Right atrium auricular region (tissue), 2 donors: ENCODE measurements at regions not wholly inside any gene's neighbourhood (a gene's known extent, or its start where the extent isn't known, plus 50 kb on each side); places are given as distances from the start of the nearest gene placed in this dataset.

Experiments used
- DNase-seq: peaks from one replicate; pipeline ENCODE4 v3.0.0-alpha.2; 2019; ENCODE audit warnings: low spot score
- H3K27ac ChIP-seq, 2 donors: fragments of 200-600 bp; sonication (generic); 1 replicate in 1 of 2; 2 replicates in 1 of 2; pipeline ENCODE4 v1.5.1; 2016 to 2019
- H3K27me3 ChIP-seq, 2 donors: fragments of 200-600 bp; sonication (generic); one replicate each; pipeline versions ENCODE4 v1.5.1 to v1.6.0; 2017 to 2019
- H3K36me3 ChIP-seq: fragments of 200-600 bp; sonication (generic); one replicate; pipeline ENCODE4 v1.5.1; 2016
- H3K4me1 ChIP-seq, 2 donors: fragments of 200-600 bp; sonication (generic); one replicate each; pipeline versions ENCODE4 v1.5.1 to v1.6.0; 2017 to 2019
- H3K4me3 ChIP-seq, 2 donors: fragments of 200-600 bp; sonication (generic); 1 replicate in 1 of 2; 2 replicates in 1 of 2; pipeline ENCODE4 v1.5.1; 2017 to 2019; ENCODE audit warnings: mild to moderate bottlenecking in 1 of 2, moderate library complexity in 1 of 2
- H3K9me3 ChIP-seq, 2 donors: fragments of 200-600 bp; sonication (generic); one replicate each; pipeline ENCODE4 v1.5.1; 2019
- TF ChIP-seq, protein P1 (sequence below), 2 donors: fragments of 200-600 bp; sonication (generic); IDR thresholded peaks; one replicate each; pipeline ENCODE4 v1.5.1; 2019; ENCODE audit warnings: antibody characterized with exemption in 2 of 2

DNA sequence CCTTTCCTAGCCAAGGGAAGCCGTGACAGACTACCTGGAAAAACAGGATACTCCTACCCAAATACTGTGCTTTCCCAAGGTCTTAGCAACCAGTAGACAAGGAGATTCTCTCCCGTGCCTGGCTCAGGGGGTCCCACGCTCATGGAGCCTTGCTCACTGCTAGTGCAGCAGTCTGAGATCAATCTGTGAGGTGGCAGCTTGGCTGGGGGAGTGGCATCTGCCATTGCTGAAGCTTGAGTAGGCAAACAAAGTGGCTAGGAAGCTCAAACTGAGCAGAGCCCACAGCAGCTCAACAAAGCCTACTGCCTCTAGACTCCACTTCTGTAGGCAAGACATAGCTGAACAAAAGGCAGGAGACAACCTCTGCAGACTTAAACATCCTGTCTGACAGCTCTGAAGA lies 177.1 kb downstream of the PARM1 start:
- TF ChIP-seq, protein P1, sequence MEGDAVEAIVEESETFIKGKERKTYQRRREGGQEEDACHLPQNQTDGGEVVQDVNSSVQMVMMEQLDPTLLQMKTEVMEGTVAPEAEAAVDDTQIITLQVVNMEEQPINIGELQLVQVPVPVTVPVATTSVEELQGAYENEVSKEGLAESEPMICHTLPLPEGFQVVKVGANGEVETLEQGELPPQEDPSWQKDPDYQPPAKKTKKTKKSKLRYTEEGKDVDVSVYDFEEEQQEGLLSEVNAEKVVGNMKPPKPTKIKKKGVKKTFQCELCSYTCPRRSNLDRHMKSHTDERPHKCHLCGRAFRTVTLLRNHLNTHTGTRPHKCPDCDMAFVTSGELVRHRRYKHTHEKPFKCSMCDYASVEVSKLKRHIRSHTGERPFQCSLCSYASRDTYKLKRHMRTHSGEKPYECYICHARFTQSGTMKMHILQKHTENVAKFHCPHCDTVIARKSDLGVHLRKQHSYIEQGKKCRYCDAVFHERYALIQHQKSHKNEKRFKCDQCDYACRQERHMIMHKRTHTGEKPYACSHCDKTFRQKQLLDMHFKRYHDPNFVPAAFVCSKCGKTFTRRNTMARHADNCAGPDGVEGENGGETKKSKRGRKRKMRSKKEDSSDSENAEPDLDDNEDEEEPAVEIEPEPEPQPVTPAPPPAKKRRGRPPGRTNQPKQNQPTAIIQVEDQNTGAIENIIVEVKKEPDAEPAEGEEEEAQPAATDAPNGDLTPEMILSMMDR (IDR thresholded peaks at IDR 0.05), result no peak
- DNase-seq, result no peak
- Histone ChIP-seq H3K27me3 (no peaks in the 10 kb centered on the region), H3K36me3 (no peaks in the 10 kb centered on the region), H3K4me3 (no peak overlapping the region), H3K27ac (no peak overlapping the region), H3K9me3 (no peaks in the 10 kb centered on the region), H3K4me1 (no peaks in the 10 kb centered on the region)

DNA sequence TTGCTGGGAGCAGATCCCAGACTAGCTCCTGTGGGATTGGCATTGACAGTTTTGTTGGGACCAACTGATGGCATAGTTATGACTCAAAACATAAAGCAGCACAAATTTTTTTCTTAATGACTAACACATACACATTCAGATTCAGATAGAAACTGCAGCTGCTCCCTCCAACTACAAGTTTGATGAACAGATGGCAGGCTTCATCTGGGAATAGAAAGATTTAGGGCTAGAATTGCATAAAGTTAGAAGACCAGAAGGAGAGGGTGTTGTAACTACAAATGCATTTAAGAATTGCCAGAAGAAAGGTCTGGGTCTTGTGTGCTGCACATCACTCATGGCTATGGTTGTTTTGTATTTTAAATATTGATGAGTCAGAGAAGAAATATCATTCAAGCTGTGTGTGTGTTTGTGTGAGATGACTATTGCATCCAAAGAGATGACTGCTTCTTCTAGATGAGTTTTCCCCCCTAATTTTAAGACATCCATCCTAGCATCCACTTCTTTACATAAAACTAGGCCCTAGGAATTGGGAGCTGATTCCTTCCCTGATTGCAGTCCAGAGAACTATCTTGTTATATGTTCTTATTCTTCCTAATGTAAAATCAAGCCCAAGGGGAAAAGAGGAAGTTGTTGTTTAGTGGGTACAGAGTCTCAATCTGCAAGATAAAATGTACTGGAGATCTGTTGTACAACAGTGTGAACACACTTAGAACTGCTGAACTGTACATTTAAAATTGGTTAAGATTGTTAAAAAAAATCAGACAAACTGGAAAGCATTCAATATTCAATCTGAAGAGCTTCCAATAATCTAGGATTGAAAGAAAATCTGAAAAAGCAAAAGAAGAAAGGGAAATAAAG lies 175.1 kb downstream of the PARM1 start:
- Histone ChIP-seq H3K9me3 (no peaks in the 10 kb centered on the region), H3K36me3 (no peaks in the 10 kb centered on the region), H3K4me3 (no peak overlapping the region), H3K4me1 (no peaks in the 10 kb centered on the region), H3K27ac (no peak overlapping the region), H3K27me3 (no peaks in the 10 kb centered on the region)
- TF ChIP-seq, protein P1 (IDR thresholded peaks at IDR 0.05), result no peak
- DNase-seq, result no peak

DNA sequence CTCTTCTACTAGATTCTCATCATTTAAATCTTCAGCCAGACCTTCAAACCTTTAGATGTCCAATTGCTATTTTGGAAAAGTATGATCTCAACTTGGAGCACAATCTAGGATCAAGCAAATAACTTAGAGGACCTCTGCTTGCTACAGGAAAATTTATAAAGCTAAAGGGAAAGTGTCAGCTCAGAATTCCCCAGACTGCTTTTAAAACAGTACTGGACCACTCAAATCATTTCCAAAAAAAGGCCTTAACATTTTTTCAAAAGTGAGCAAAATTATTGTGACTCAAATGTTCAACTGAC lies 169.8 kb downstream of the PARM1 start:
- no peaks in the 10 kb centered on the region for H3K4me1 ChIP-seq
- H3K4me3 ChIP-seq, result no peak overlapping the region
- no peaks in the 10 kb centered on the region for H3K27me3 ChIP-seq
- H3K27ac ChIP-seq, result no peak overlapping the region
- DNase-seq, result no peak
- H3K36me3 ChIP-seq, result no peaks in the 10 kb centered on the region
- H3K9me3 ChIP-seq, result peaks cover 0 to 16% of the 10 kb centered on the region in 2 donors
- TF ChIP-seq, protein P1 (IDR thresholded peaks at IDR 0.05), result no peak

DNA sequence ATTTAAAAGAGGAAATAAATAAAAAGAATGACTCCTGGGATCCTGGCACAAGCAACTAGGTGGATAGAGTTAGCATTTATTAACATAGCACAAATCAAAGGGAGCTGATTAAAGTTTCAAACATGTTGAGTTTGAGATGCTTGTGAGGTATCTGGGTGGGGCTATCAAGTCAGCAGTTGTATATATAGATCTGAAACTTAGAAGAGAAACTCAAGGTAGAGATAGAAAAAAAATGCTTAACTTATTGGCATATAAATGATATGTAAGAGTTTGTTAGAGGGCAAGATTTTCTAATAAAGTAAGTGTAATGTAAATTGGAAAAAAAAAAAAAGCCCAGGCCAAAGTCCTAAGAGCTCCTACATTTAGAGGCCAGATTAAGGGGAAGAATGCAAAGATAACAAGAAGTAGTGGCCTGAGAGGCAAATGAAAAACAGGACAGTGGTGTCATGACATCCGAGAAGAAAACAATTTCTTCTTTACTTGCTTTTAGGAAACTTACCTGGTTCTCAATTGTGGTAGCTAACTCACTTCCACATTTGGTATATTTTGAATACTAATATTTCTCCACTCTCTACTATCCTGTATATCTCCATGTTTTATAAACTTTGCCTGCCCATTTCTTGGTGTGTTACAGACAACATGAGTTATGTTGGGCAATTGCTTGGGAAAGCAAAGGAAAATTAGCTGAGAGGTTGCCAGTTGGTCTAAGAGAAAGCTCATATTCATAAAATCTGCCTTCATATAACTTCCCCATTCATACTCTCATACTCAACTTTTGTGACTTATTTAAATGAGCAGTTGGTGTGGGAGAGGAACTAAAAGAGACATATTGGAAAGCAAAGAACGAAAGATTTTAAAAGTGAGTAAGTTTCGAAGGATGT lies 169.2 kb downstream of the PARM1 start:
- H3K36me3 ChIP-seq, result no peaks in the 10 kb centered on the region
- no peaks in the 10 kb centered on the region for H3K4me1 ChIP-seq
- no peak for DNase-seq
- H3K27ac ChIP-seq, result no peak overlapping the region
- TF ChIP-seq, protein P1 (IDR thresholded peaks at IDR 0.05), result no peak
- no peak overlapping the region for H3K4me3 ChIP-seq
- peaks cover 0 to 21% of the 10 kb centered on the region in 2 donors for H3K9me3 ChIP-seq
- no peaks in the 10 kb centered on the region for H3K27me3 ChIP-seq
